ENCODE measurements at regions not wholly inside any gene's neighbourhood (a gene's known extent, or its start where the extent isn't known, plus 50 kb on each side); places are given as distances from the start of the nearest gene placed in this dataset.

DNA sequence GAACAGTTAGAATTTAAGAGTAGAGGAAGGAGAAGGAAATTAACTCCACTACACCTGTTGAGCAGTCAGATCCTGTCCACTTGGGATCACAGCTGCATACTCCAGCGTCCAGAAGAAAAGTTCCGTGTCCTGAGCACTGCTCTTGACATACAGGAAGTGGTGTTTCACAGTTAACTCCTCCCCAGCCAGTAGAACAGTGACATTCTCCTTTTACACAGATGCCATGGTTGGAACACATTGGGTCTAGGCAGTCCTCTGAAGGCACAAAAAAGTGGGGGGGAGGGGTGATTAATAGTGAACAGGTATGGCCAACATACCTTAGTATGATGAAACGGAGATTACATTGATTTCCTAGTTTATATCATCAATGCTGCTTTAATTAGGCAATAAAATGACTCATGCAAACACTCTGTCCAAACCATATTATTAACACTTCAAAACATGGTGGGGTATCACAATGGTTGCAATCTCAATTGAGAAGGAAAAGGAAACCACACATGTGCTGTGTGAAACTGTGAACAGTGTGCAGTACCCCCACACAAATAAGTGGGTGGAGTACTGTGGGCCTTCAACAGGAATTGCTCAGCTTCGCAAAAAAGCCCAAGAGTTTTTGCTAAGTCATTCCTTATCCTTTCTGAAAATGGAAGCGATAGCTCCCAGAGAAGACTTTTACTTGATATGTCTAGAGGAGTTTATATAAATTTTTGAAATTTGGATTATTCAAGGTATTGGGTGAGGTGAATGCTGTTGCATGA is 295.6 kb downstream of the SH2D1A start:
- 71 to 72% methylated on average over 5 of the region's 5 CpGs for WGBS, 2 donors
- DNase-seq (ENCODE audit: low spot score in 2 of 2) = no peak
- no peak overlapping the region for H3K4me3 ChIP-seq (ENCODE audit: low read depth, poor library complexity, severe bottlenecking)
- intact Hi-C loops (cut with DNase I; ENCODE audit: low total_unique reads) = no loop called here
- TF ChIP-seq, protein P1, sequence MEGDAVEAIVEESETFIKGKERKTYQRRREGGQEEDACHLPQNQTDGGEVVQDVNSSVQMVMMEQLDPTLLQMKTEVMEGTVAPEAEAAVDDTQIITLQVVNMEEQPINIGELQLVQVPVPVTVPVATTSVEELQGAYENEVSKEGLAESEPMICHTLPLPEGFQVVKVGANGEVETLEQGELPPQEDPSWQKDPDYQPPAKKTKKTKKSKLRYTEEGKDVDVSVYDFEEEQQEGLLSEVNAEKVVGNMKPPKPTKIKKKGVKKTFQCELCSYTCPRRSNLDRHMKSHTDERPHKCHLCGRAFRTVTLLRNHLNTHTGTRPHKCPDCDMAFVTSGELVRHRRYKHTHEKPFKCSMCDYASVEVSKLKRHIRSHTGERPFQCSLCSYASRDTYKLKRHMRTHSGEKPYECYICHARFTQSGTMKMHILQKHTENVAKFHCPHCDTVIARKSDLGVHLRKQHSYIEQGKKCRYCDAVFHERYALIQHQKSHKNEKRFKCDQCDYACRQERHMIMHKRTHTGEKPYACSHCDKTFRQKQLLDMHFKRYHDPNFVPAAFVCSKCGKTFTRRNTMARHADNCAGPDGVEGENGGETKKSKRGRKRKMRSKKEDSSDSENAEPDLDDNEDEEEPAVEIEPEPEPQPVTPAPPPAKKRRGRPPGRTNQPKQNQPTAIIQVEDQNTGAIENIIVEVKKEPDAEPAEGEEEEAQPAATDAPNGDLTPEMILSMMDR (IDR thresholded peaks at IDR 0.05) = no peak
- no peak for TF ChIP-seq POLR2A (IDR thresholded peaks at IDR 0.05)

DNA sequence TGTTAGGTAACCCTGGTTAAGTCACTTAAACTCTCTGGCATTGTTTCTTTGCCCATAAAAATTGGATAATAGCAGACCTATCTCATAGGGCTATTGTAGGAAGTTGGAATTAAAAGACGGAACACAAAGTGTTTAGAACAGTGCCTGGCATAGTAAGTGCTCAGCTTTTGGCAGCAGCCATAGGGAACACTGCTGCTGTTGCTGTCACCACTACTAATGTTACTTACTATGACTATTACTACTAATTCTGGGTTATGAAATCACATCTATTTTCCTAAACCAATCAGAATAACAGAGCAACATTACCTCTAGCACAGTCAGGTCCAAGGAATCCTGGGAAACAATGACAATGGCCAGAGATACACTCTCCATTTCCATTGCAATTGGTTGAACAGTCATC is 300.0 kb downstream of the SH2D1A start:
- TF ChIP-seq, protein P1 (IDR thresholded peaks at IDR 0.05) = no peak
- no peak for TF ChIP-seq POLR2A (IDR thresholded peaks at IDR 0.05)
- no peak for DNase-seq (ENCODE audit: low spot score in 2 of 2)
- WGBS, 2 donors = 35 to 62% methylated on average over 1 of the region's 1 CpG
- intact Hi-C loops (cut with DNase I; ENCODE audit: low total_unique reads) = no loop called here
- H3K4me3 ChIP-seq (ENCODE audit: low read depth, poor library complexity, severe bottlenecking) = no peak overlapping the region

DNA sequence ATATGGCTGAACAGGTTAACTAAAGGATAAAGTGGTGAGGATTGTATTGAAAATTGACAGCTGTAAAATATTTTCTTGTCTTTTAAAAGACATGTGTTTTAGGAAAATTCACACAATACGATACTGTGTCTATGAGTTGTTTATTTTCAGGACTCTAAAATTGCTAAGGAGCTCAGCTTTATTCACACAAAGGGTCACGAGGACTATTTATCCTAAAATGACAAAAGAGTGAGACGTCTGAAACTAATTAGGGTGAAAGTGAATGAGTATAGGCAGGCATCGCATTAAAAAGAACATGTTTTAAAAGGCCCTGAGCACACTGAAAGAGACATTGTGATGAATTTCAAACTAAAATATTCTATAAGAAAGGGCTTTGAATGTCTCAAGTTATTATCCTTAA is 304.7 kb downstream of the SH2D1A start:
- WGBS, 2 donors = 47 to 56% methylated on average over 4 of the region's 4 CpGs
- TF ChIP-seq, protein P1 (IDR thresholded peaks at IDR 0.05) = no peak
- no peak for TF ChIP-seq POLR2A (IDR thresholded peaks at IDR 0.05)
- DNase-seq (ENCODE audit: low spot score in 2 of 2) = no peak
- intact Hi-C loops (cut with DNase I; ENCODE audit: low total_unique reads) = no loop called here
- H3K4me3 ChIP-seq (ENCODE audit: low read depth, poor library complexity, severe bottlenecking) = no peak overlapping the region

DNA sequence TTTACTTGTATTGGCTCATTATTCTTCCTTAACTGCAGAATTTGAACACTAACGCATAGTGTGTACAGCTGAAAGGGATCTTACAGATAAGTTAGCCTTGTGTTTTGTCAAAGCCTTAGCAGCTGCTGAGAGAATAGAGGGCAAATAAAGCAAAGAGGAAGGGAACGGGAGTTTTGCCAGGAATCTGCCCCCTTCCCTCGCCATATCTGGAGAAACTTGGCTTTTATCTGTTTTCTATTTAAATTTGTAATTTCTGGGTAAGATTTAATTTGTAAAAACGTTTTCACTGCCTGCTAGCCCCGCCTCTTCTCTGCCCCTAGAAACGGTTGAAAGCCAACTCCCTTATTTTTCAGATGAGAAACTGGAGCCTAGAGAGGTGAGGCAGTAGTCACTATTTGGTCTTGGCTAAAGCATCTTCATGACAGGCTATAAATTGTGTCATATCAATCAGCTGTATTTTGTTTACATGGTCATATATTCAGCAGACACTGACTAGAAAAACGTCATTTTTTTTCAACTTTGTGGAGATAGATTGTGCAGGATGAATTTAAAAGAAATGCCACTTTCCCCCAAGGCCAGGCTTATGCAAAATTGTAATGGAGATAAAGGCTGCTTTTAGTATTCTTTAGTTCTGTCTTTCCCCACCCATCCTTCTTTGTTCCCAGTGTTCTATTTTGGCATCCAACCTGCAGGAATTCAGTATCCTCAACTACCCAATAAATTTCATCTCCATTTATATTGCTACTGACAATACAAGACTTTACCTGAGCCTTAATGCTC is 319.4 kb downstream of the SH2D1A start:
- WGBS, 2 donors = 36 to 41% methylated on average over 7 of the region's 7 CpGs
- TF ChIP-seq POLR2A (IDR thresholded peaks at IDR 0.05) = no peak
- TF ChIP-seq, protein P1 (IDR thresholded peaks at IDR 0.05) = no peak
- intact Hi-C loops (cut with DNase I; ENCODE audit: low total_unique reads) = no loop called here
- no peak for DNase-seq (ENCODE audit: low spot score in 2 of 2)
- H3K4me3 ChIP-seq (ENCODE audit: low read depth, poor library complexity, severe bottlenecking) = no peak overlapping the region

DNA sequence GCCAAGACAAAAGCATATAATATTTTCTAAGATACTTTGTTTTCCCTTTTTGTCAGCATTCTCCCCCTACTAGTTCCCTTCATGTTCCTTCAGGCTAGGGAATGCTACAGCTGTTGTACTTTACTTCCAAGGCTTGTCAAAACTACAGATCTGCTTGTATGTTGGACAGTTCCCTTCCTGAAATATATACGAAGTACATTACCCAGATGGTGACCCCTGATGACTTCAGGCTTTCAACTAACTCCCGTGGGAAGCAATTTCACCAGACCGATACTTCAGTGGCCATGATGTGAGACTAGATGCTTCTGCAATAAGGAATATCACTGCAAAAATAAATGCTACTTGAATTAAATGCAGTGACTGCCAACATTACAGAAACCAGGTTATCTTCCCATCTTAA is 332.8 kb downstream of the SH2D1A start:
- H3K4me3 ChIP-seq (ENCODE audit: low read depth, poor library complexity, severe bottlenecking) = no peak overlapping the region
- 41 to 42% methylated on average over 3 of the region's 3 CpGs for WGBS, 2 donors
- no peak for DNase-seq (ENCODE audit: low spot score in 2 of 2)
- TF ChIP-seq POLR2A (IDR thresholded peaks at IDR 0.05) = no peak
- TF ChIP-seq, protein P1 (IDR thresholded peaks at IDR 0.05) = no peak
- intact Hi-C loops (cut with DNase I; ENCODE audit: low total_unique reads) = no loop called here
